Keratinocyte (primary cell): ENCODE measurements at regions not wholly inside any gene's neighbourhood (a gene's known extent, or its start where the extent isn't known, plus 50 kb on each side); places are given as distances from the start of the nearest gene placed in this dataset.

Experiments
- DNase-seq: peaks from one replicate; pipeline ENCODE4 v3.0.0-alpha.2; 2011; ENCODE audit warnings: low read depth, missing footprints, low spot score
- FAIRE-seq: peaks from 2 replicates; lab custom pipeline; 2011; peaks lifted over from hg19 to GRCh38; lab: Jason Lieb, UNC
- H2AFZ ChIP-seq: 2 replicates; pipeline ENCODE4 v1.6.0; 2012; ENCODE audit warnings: low read length, control low read depth, inconsistent platforms; ENCODE audit not compliant: control insufficient read depth
- H3K27ac ChIP-seq: 2 replicates; pipeline ENCODE4 v1.5.1; 2011; ENCODE audit warnings: low read length; ENCODE audit not compliant: control insufficient read depth, insufficient read depth
- H3K27me3 ChIP-seq: 3 replicates; pipeline ENCODE4 v1.6.0; 2011; ENCODE audit warnings: low read length; ENCODE audit not compliant: control insufficient read depth, insufficient read depth; ENCODE audit errors: extremely low read depth
- H3K36me3 ChIP-seq, 2 experiments: 2 replicates in 1 of 2; 3 replicates in 1 of 2; pipeline ENCODE4 v1.5.1; 2011; ENCODE audit warnings: low read length in 2 of 2, mild to moderate bottlenecking in 1 of 2; ENCODE audit not compliant: control insufficient read depth in 2 of 2, insufficient read depth in 2 of 2; ENCODE audit errors: extremely low read depth in 1 of 2
- H3K4me1 ChIP-seq: 3 replicates; pipeline ENCODE4 v1.5.1; 2011; ENCODE audit warnings: low read length; ENCODE audit not compliant: control insufficient read depth, insufficient read depth; ENCODE audit errors: extremely low read depth
- H3K4me2 ChIP-seq: 3 replicates; pipeline ENCODE4 v1.6.0; 2011; ENCODE audit warnings: low read depth, low read length; ENCODE audit not compliant: control insufficient read depth, insufficient read depth; ENCODE audit errors: extremely low read depth
- H3K4me3 ChIP-seq, 3 experiments: fragments of 200-600 bp in 1 of 3; sonication (generic) in 1 of 3; 2 replicates in 2 of 3; 3 replicates in 1 of 3; pipeline ENCODE4 v1.5.1; 2011 to 2016; ENCODE audit warnings: low read length in 3 of 3, mild to moderate bottlenecking in 3 of 3, control low read depth in 2 of 3, inconsistent platforms in 1 of 3, low read depth in 1 of 3, mixed read lengths in 1 of 3, mixed run types in 1 of 3, moderate library complexity in 1 of 3; ENCODE audit not compliant: control insufficient read depth in 2 of 3, insufficient read depth in 2 of 3; ENCODE audit errors: extremely low read depth in 1 of 3
- H3K79me2 ChIP-seq: 2 replicates; pipeline ENCODE4 v1.6.0; 2012; ENCODE audit warnings: low read length; ENCODE audit not compliant: control insufficient read depth, insufficient read depth
- H3K9ac ChIP-seq: 3 replicates; pipeline ENCODE4 v1.6.0; 2011; ENCODE audit warnings: low read length; ENCODE audit not compliant: control insufficient read depth, insufficient read depth; ENCODE audit errors: extremely low read depth
- H3K9me1 ChIP-seq: 3 replicates; pipeline ENCODE4 v1.6.0; 2011; ENCODE audit warnings: low read length; ENCODE audit not compliant: control insufficient read depth, insufficient read depth; ENCODE audit errors: extremely low read depth
- H3K9me3 ChIP-seq: 2 replicates; pipeline ENCODE4 v1.5.1; 2012; ENCODE audit warnings: low read depth, low read length; ENCODE audit not compliant: control insufficient read depth
- H4K20me1 ChIP-seq: 3 replicates; pipeline ENCODE4 v1.6.0; 2011; ENCODE audit warnings: low read length; ENCODE audit not compliant: control insufficient read depth, insufficient read depth; ENCODE audit errors: extremely low read depth
- CTCF ChIP-seq, 3 experiments: IDR thresholded peaks in 1 of 3; conservative IDR thresholded peaks in 1 of 3; optimal IDR thresholded peaks in 1 of 3; 2 replicates in 2 of 3; 3 replicates in 1 of 3; pipeline versions ENCODE3 to v1.5.1; 2011; ENCODE audit warnings: low read length in 3 of 3, mild to moderate bottlenecking in 3 of 3, moderate library complexity in 2 of 3, control low read depth in 1 of 3, inconsistent platforms in 1 of 3; ENCODE audit not compliant: insufficient read depth in 2 of 3; ENCODE audit errors: extremely low read depth in 1 of 3
- EZH2 ChIP-seq: IDR thresholded peaks from one replicate; pipeline ENCODE4 v1.6.1; 2012; ENCODE audit warnings: inconsistent platforms, mild to moderate bottlenecking, low read length, moderate library complexity
- dilution Hi-C: fragments of 300-500 bp; cut with MboI; formaldehyde crosslinking; loops from one replicate; pipeline ENCODE4 v1.7.0; 2020; ENCODE audit warnings: low sequenced_read_pairs; ENCODE audit not compliant: extremely low pct_ligation_motif_present

- FAIRE-seq (no peak), DNase-seq (no peak)
Observed at GRCh38 chr4:79609817-79610216, 201.8 kb upstream of the GK2 start.

GRCh38 chr4:79607979-79608378 lies 200.0 kb upstream of the GK2 start:
- no peak for TF ChIP-seq EZH2
- TF ChIP-seq CTCF (optimal IDR thresholded peaks at IDR 0.05 in 1 of 3, IDR thresholded peaks at IDR 0.05 in 1 of 3, conservative IDR thresholded peaks at IDR 0.05 in 1 of 3; ENCODE audit: extremely low read depth in 1 of 3, insufficient read depth in 2 of 3, low read length in 3 of 3): no peak
- Histone ChIP-seq H2AFZ (no peak overlapping the region), H3K27me3 (no peaks in the 10 kb centered on the region), H4K20me1 (no peaks in the 10 kb centered on the region), H3K9me3 (no peaks in the 10 kb centered on the region), H3K4me2 (no peak overlapping the region), H3K9ac (no peak overlapping the region), H3K4me3 (no peak overlapping the region), H3K9me1 (no peaks in the 10 kb centered on the region), H3K27ac (no peak overlapping the region), H3K36me3 (no peaks in the 10 kb centered on the region), H3K79me2 (no peaks in the 10 kb centered on the region), H3K4me1 (no peaks in the 10 kb centered on the region)
- FAIRE-seq: no peak
- dilution Hi-C loops: no loop called here
- no peak for DNase-seq

More at GRCh38 chr4:79609817-79610216, 201.8 kb upstream of the GK2 start:
- Histone ChIP-seq H3K27me3 (no peaks in the 10 kb centered on the region), H4K20me1 (no peaks in the 10 kb centered on the region), H2AFZ (no peak overlapping the region), H3K9me1 (no peaks in the 10 kb centered on the region), H3K27ac (no peak overlapping the region), H3K36me3 (no peaks in the 10 kb centered on the region), H3K9ac (no peak overlapping the region), H3K79me2 (no peaks in the 10 kb centered on the region), H3K4me3 (no peak overlapping the region), H3K4me2 (no peak overlapping the region), H3K4me1 (no peaks in the 10 kb centered on the region), H3K9me3 (no peaks in the 10 kb centered on the region)
- TF ChIP-seq CTCF (optimal IDR thresholded peaks at IDR 0.05 in 1 of 3, IDR thresholded peaks at IDR 0.05 in 1 of 3, conservative IDR thresholded peaks at IDR 0.05 in 1 of 3; ENCODE audit: extremely low read depth in 1 of 3, insufficient read depth in 2 of 3, low read length in 3 of 3) (no peak), EZH2 (no peak)
- dilution Hi-C loops: no loop called here
